ENCODE measurements at regions not wholly inside any gene's neighbourhood (a gene's known extent, or its start where the extent isn't known, plus 50 kb on each side); places are given as distances from the start of the nearest gene placed in this dataset.

- no peak overlapping the region for H3K27ac ChIP-seq
- TF ChIP-seq ZFX (IDR thresholded peaks at IDR 0.05; ENCODE audit: borderline replicate concordance) (no peak), CTCF (IDR thresholded peaks at IDR 0.05) (no peak)
Measured at GRCh38 chr7:142447762-142448161, 189.9 kb upstream of the PRSS58 start.

DNA sequence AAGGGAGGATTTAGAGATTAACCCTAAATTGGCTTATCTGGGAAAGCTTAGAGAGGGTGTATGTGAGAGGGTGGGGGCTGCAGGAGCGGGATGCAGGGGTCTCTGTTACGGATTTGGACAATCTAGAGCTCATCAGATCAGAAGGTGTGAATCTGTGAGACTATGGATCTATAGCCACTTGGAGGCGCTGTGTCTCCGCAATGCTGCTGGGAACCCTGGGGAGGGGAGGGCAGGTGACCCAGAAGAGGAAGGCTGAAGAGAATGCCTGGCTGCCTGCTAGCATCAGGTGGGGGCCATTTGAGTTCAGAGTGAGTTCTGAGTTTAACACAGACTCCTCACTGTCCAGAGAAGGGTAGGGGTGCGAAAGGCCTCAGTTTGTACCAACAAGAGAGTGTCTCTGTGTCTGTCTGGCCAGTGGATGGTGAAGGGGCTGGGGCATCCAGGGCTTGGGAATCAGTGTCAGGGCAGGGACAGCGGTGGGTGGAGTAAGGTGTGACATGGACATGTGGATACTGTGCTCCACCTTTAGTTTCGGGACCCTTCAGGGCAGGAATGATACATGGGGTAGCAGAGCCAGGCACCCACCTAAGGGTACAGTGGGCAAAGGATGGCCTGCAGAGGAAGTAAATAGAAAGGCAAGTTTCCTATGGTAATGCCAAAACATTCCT is 187.3 kb upstream of the PRSS58 start:
- H3K27ac ChIP-seq: no peak overlapping the region
- TF ChIP-seq ZFX (IDR thresholded peaks at IDR 0.05; ENCODE audit: borderline replicate concordance) (no peak), CTCF (IDR thresholded peaks at IDR 0.05) (peak; percentile 51)

- H3K27ac ChIP-seq: no peak overlapping the region
Measured at GRCh38 chr7:142443216-142444010, 185.6 kb upstream of the PRSS58 start.

GRCh38 chr7:142442396-142442795 is 184.5 kb upstream of the PRSS58 start:
- TF ChIP-seq CTCF (IDR thresholded peaks at IDR 0.05): no peak
- no peak for TF ChIP-seq ZFX (IDR thresholded peaks at IDR 0.05; ENCODE audit: borderline replicate concordance)
- H3K27ac ChIP-seq: no peak overlapping the region

More at GRCh38 chr7:142443216-142444010, 185.6 kb upstream of the PRSS58 start:
- no peak for TF ChIP-seq CTCF (IDR thresholded peaks at IDR 0.05)
- no peak for TF ChIP-seq ZFX (IDR thresholded peaks at IDR 0.05; ENCODE audit: borderline replicate concordance)

GRCh38 chr7:142440906-142441411 is 183.1 kb upstream of the PRSS58 start:
- TF ChIP-seq ZFX (IDR thresholded peaks at IDR 0.05; ENCODE audit: borderline replicate concordance) (no peak), CTCF (IDR thresholded peaks at IDR 0.05) (no peak)

DNA sequence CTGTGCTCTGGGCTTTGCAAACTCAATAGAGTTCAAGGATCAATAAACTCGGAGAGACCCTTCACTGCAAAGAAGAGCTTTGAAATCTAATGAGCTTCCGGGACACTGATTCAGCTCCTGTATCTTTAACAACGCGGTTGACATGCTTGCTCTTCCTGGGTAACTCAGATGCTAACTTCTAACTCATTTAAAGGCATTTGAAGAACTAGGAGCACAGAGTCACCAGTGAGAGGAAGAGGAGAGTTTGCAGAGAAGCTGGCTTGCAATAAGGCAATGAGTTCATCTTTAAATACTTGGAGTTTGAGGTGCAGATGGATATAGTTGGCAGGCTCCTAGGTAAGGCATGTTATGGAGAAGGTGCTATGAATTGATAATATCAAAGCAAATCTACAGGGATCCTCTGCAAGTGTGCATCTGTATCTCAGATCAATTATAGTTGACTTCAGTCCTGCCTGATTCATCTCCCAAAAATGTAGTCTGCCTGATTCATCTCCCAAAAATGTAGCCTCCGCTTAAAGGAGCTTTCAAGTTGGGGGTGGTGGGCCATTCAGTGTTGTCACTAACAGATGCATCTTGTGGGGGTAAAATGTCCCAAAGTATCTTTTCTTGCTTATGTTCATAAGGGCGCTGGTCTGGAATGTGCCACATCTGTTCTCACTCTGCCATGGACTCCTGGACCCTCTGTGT is 182.5 kb upstream of the PRSS58 start:
- TF ChIP-seq ZFX (IDR thresholded peaks at IDR 0.05; ENCODE audit: borderline replicate concordance) (no peak), CTCF (IDR thresholded peaks at IDR 0.05) (no peak)
- no peak overlapping the region for H3K27ac ChIP-seq

More at GRCh38 chr7:142440906-142441411, 183.1 kb upstream of the PRSS58 start:
- H3K27ac ChIP-seq: no peak overlapping the region

All from 22Rv1 (cell line).